CD14-positive monocyte (primary cell): ENCODE measurements at regions not wholly inside any gene's neighbourhood (a gene's known extent, or its start where the extent isn't known, plus 50 kb on each side); places are given as distances from the start of the nearest gene placed in this dataset.
A peak's percentile ranks its signal among the peaks of the same experiment; 100 is the strongest.

Experiments
- DNase-seq, 3 donors: peaks; one replicate each; pipeline ENCODE4 v3.0.0-alpha.2; 2011 to 2022
- H2AFZ ChIP-seq: 2 replicates; pipeline ENCODE4 v1.6.0; 2012; ENCODE audit warnings: mild to moderate bottlenecking, low read depth, low read length, inconsistent platforms; ENCODE audit not compliant: insufficient read depth, poor library complexity, severe bottlenecking
- H3K27ac ChIP-seq, 2 donors: 1 replicate in 1 of 2; 2 replicates in 1 of 2; pipeline ENCODE4 v1.5.1; 2012 to 2013; ENCODE audit warnings: low read length in 2 of 2, control low read depth in 1 of 2, inconsistent platforms in 1 of 2, low read depth in 1 of 2, mild to moderate bottlenecking in 1 of 2
- H3K27me3 ChIP-seq, 2 donors: one replicate each; pipeline versions ENCODE4 v1.6.0 to v1.6.1; 2011 to 2013; ENCODE audit warnings: low read length in 2 of 2; ENCODE audit not compliant: control insufficient read depth in 2 of 2, insufficient read depth in 2 of 2
- H3K36me3 ChIP-seq, 2 donors: replicated peaks in 1 of 2; 1 replicate in 1 of 2; 2 replicates in 1 of 2; pipeline versions ENCODE4 v1.5.1 to v1.6.1; 2012 to 2013; ENCODE audit warnings: low read length in 2 of 2, control low read depth in 1 of 2, inconsistent platforms in 1 of 2, mild to moderate bottlenecking in 1 of 2; ENCODE audit not compliant: insufficient read depth in 2 of 2, control insufficient read depth in 1 of 2
- H3K4me1 ChIP-seq, 2 donors: 1 replicate in 1 of 2; 2 replicates in 1 of 2; pipeline versions ENCODE4 v1.5.1 to v1.6.1; 2012 to 2013; ENCODE audit warnings: low read length in 2 of 2, control low read depth in 1 of 2, inconsistent platforms in 1 of 2, mild to moderate bottlenecking in 1 of 2, moderate library complexity in 1 of 2; ENCODE audit not compliant: insufficient read depth in 2 of 2, control insufficient read depth in 1 of 2
- H3K4me2 ChIP-seq: replicated peaks from 2 replicates; pipeline ENCODE3; 2012; ENCODE audit warnings: low read length, moderate library complexity, mild to moderate bottlenecking; ENCODE audit not compliant: poor library complexity, severe bottlenecking; ENCODE audit errors: extremely low read depth
- H3K4me3 ChIP-seq, 3 experiments: fragments of 200-600 bp in 1 of 3; sonication (generic) in 1 of 3; replicated peaks in 1 of 3; 1 replicate in 2 of 3; 2 replicates in 1 of 3; pipeline ENCODE4 v1.5.1; 2011 to 2013; ENCODE audit warnings: low read length in 3 of 3, mild to moderate bottlenecking in 3 of 3, control low read depth in 2 of 3, low read depth in 2 of 3, inconsistent platforms in 1 of 3, moderate library complexity in 1 of 3
- H3K79me2 ChIP-seq: 2 replicates; pipeline ENCODE4 v1.6.0; 2012; ENCODE audit warnings: mild to moderate bottlenecking, control low read depth, inconsistent platforms, low read length, moderate library complexity; ENCODE audit not compliant: insufficient read depth
- H3K9ac ChIP-seq: 2 replicates; pipeline ENCODE4 v1.6.0; 2017; ENCODE audit warnings: low read length, mild to moderate bottlenecking; ENCODE audit not compliant: insufficient read depth, poor library complexity, severe bottlenecking
- H3K9me3 ChIP-seq, 2 donors: replicated peaks in 1 of 2; 1 replicate in 1 of 2; 2 replicates in 1 of 2; pipeline versions ENCODE4 v1.5.1 to v1.6.1; 2012 to 2013; ENCODE audit warnings: low read length in 2 of 2, control low read depth in 1 of 2; ENCODE audit not compliant: control insufficient read depth in 1 of 2, insufficient read depth in 1 of 2
- H4K20me1 ChIP-seq: 2 replicates; pipeline ENCODE4 v1.6.0; 2012; ENCODE audit warnings: mild to moderate bottlenecking, low read length, control low read depth, moderate library complexity; ENCODE audit not compliant: insufficient read depth
- H3K27ac Mint-ChIP-seq, 7 donors: one replicate each; pipeline ENCODE4 v1.8.0; 2020; ENCODE audit warnings: mild to moderate bottlenecking in 7 of 7, mixed read lengths in 7 of 7, moderate library complexity in 6 of 7, inconsistent platforms in 2 of 7
- H3K27me3 Mint-ChIP-seq, 3 donors: one replicate each; pipeline ENCODE4 v1.8.0; 2021 to 2022; ENCODE audit warnings: low read depth in 3 of 3, mild to moderate bottlenecking in 3 of 3, mixed read lengths in 3 of 3, moderate library complexity in 3 of 3, inconsistent platforms in 1 of 3
- H3K36me3 Mint-ChIP-seq, 2 donors: one replicate each; pipeline ENCODE4 v1.8.0; 2020; ENCODE audit warnings: mixed read lengths in 2 of 2, inconsistent platforms in 1 of 2, mild to moderate bottlenecking in 1 of 2
- H3K4me1 Mint-ChIP-seq: one replicate; pipeline ENCODE4 v1.8.0; 2020; ENCODE audit warnings: mild to moderate bottlenecking, mixed read lengths
- H3K4me3 Mint-ChIP-seq, 2 donors: one replicate each; pipeline ENCODE4 v1.8.0; 2020; ENCODE audit warnings: mild to moderate bottlenecking in 2 of 2, mixed read lengths in 2 of 2, moderate library complexity in 1 of 2
- H3K9me3 Mint-ChIP-seq, 7 donors: one replicate each; pipeline ENCODE4 v1.8.0; 2020 to 2022; ENCODE audit warnings: mixed read lengths in 7 of 7, mild to moderate bottlenecking in 6 of 7, moderate library complexity in 6 of 7, inconsistent platforms in 2 of 7
- WGBS: methylation state at CpG from one replicate; pipeline ENCODE4 v1.1.5; 2013; ENCODE audit warnings: missing lambda C conversion rate; ENCODE audit not compliant: insufficient coverage; 5-methylcytosine and 5-hydroxymethylcytosine counted together
- intact Hi-C, 2 donors: fragments of 100-400 bp; cut with micrococcal nuclease; formaldehyde crosslinking; loops; one replicate each; pipeline versions ENCODE4 v1.15.0 to v1.15.1; 2023
- TF ChIP-seq, protein P1 (sequence below): fragments of 200-600 bp; IDR thresholded peaks from one replicate; pipeline ENCODE4 v1.8.0; 2022; ENCODE audit warnings: antibody characterized with exemption, mild to moderate bottlenecking

- peaks cover 7% of the 10 kb centered on the region for H3K4me1 Mint-ChIP-seq
- H3K36me3 Mint-ChIP-seq = no peaks in the 10 kb centered on the region
- H3K4me3 Mint-ChIP-seq = no peak overlapping the region
- H3K4me1 ChIP-seq = no peaks in the 10 kb centered on the region
- H3K27me3 ChIP-seq = no peaks in the 10 kb centered on the region
- intact Hi-C loops = no loop called here
- no peak overlapping the region for H3K4me3 ChIP-seq
- no peaks in the 10 kb centered on the region for H3K79me2 ChIP-seq
- H3K4me2 ChIP-seq = no peak overlapping the region
- no peaks in the 10 kb centered on the region for H3K9me3 ChIP-seq
- H3K36me3 ChIP-seq = no peaks in the 10 kb centered on the region
- H3K9me3 Mint-ChIP-seq = peaks cover 0 to 2% (median 0%) of the 10 kb centered on the region in 7 donors
- DNase-seq = peak; percentile 18 to 31 (median 29)
- peak overlapping the region; percentile 9 for H2AFZ ChIP-seq
- peak overlapping the region in 3 of 7 donors; percentile 23 to 76 (median 49) for H3K27ac Mint-ChIP-seq
- TF ChIP-seq, protein P1, sequence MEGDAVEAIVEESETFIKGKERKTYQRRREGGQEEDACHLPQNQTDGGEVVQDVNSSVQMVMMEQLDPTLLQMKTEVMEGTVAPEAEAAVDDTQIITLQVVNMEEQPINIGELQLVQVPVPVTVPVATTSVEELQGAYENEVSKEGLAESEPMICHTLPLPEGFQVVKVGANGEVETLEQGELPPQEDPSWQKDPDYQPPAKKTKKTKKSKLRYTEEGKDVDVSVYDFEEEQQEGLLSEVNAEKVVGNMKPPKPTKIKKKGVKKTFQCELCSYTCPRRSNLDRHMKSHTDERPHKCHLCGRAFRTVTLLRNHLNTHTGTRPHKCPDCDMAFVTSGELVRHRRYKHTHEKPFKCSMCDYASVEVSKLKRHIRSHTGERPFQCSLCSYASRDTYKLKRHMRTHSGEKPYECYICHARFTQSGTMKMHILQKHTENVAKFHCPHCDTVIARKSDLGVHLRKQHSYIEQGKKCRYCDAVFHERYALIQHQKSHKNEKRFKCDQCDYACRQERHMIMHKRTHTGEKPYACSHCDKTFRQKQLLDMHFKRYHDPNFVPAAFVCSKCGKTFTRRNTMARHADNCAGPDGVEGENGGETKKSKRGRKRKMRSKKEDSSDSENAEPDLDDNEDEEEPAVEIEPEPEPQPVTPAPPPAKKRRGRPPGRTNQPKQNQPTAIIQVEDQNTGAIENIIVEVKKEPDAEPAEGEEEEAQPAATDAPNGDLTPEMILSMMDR = no peak
- no peak overlapping the region for H3K27ac ChIP-seq
- no peaks in the 10 kb centered on the region for H4K20me1 ChIP-seq
- WGBS = no CpG with 5 or more reads among the region's 1 CpG
- no peaks in the 10 kb centered on the region for H3K27me3 Mint-ChIP-seq
- H3K9ac ChIP-seq = no peak overlapping the region
Observed at GRCh38 chr1:186738926-186739325, 58.7 kb upstream of the PTGS2 start.

- Histone ChIP-seq H3K27me3 (no peaks in the 10 kb centered on the region), H4K20me1 (no peaks in the 10 kb centered on the region), H3K36me3 (no peaks in the 10 kb centered on the region), H3K9ac (no peak overlapping the region), H3K9me3 (no peaks in the 10 kb centered on the region), H2AFZ (no peak overlapping the region), H3K79me2 (no peaks in the 10 kb centered on the region), H3K27ac (no peak overlapping the region), H3K4me2 (no peak overlapping the region), H3K4me3 (no peak overlapping the region), H3K4me1 (no peaks in the 10 kb centered on the region)
- no peak overlapping the region for H3K27ac Mint-ChIP-seq
- no peak overlapping the region for H3K4me3 Mint-ChIP-seq
- no peaks in the 10 kb centered on the region for H3K36me3 Mint-ChIP-seq
- intact Hi-C loops = no loop called here
- 100% methylated on average over 2 of the region's 4 CpGs for WGBS
- peaks cover 0 to 3% (median 0%) of the 10 kb centered on the region in 7 donors for H3K9me3 Mint-ChIP-seq
- TF ChIP-seq, protein P1 = no peak
- DNase-seq = no peak
- peaks cover 0 to 1% (median 0%) of the 10 kb centered on the region in 3 donors for H3K27me3 Mint-ChIP-seq
- H3K4me1 Mint-ChIP-seq = peaks cover 7% of the 10 kb centered on the region
Observed at GRCh38 chr1:186736971-186737685, 56.9 kb upstream of the PTGS2 start.
